ENCODE measurements at regions not wholly inside any gene's neighbourhood (a gene's known extent, or its start where the extent isn't known, plus 50 kb on each side); places are given as distances from the start of the nearest gene placed in this dataset.
"Not testable (repeated sequence)": the region's sequence is repeated elsewhere in the genome, so short reads cannot be mapped to it uniquely, and the experiment has no call there.

- no peak for DNase-seq (ENCODE audit: low read depth)
- H3K4me3 ChIP-seq (ENCODE audit: low read depth, low read length) = no peak overlapping the region
Observed at GRCh38 chr12:87384226-87384625, 645.0 kb downstream of the C12orf50 start.

GRCh38 chr12:87383680-87384079 is 645.5 kb downstream of the C12orf50 start:
- DNase-seq (ENCODE audit: low read depth) = peak; percentile 13
- H3K4me3 ChIP-seq (ENCODE audit: low read depth, low read length) = no peak overlapping the region

- no peak for DNase-seq (ENCODE audit: low read depth)
- no peak overlapping the region for H3K4me3 ChIP-seq (ENCODE audit: low read depth, low read length)
Observed at GRCh38 chr12:87382959-87383566, 646.1 kb downstream of the C12orf50 start.

- no peak overlapping the region for H3K4me3 ChIP-seq (ENCODE audit: low read depth, low read length)
- DNase-seq (ENCODE audit: low read depth) = no peak
Observed at GRCh38 chr12:87382436-87382835, 646.8 kb downstream of the C12orf50 start.

- H3K4me3 ChIP-seq (ENCODE audit: low read depth, low read length) = no peak overlapping the region
- no peak for DNase-seq (ENCODE audit: low read depth)
Observed at GRCh38 chr12:87381742-87382141, 647.5 kb downstream of the C12orf50 start.

- DNase-seq (ENCODE audit: low read depth) = no peak
Observed at GRCh38 chr12:87378526-87378925, 650.7 kb downstream of the C12orf50 start.

GRCh38 chr12:87376722-87377121 is 652.5 kb downstream of the C12orf50 start:
- DNase-seq (ENCODE audit: low read depth) = no peak

More at GRCh38 chr12:87378526-87378925, 650.7 kb downstream of the C12orf50 start:
- H3K4me3 ChIP-seq (ENCODE audit: low read depth, low read length) = no peak overlapping the region

GRCh38 chr12:87369161-87369560 is 660.0 kb downstream of the C12orf50 start:
- DNase-seq (ENCODE audit: low read depth) = no peak

More at GRCh38 chr12:87376722-87377121, 652.5 kb downstream of the C12orf50 start:
- H3K4me3 ChIP-seq (ENCODE audit: low read depth, low read length) = no peak overlapping the region

GRCh38 chr12:87368259-87368658 is 660.9 kb downstream of the C12orf50 start:
- DNase-seq (ENCODE audit: low read depth) = no peak

More at GRCh38 chr12:87369161-87369560, 660.0 kb downstream of the C12orf50 start:
- H3K4me3 ChIP-seq (ENCODE audit: low read depth, low read length) = no peak overlapping the region

GRCh38 chr12:87365423-87365822 is 663.8 kb downstream of the C12orf50 start:
- DNase-seq (ENCODE audit: low read depth) = no peak

More at GRCh38 chr12:87368259-87368658, 660.9 kb downstream of the C12orf50 start:
- H3K4me3 ChIP-seq (ENCODE audit: low read depth, low read length) = no peak overlapping the region

GRCh38 chr12:87363497-87364084 is 665.6 kb downstream of the C12orf50 start:
- no peak for DNase-seq (ENCODE audit: low read depth)
- H3K4me3 ChIP-seq (ENCODE audit: low read depth, low read length) = no peak overlapping the region

More at GRCh38 chr12:87365423-87365822, 663.8 kb downstream of the C12orf50 start:
- no peak overlapping the region for H3K4me3 ChIP-seq (ENCODE audit: low read depth, low read length)

- no peak for DNase-seq (ENCODE audit: low read depth)
- H3K4me3 ChIP-seq (ENCODE audit: low read depth, low read length) = no peak overlapping the region
Observed at GRCh38 chr12:87349681-87350080, 679.5 kb downstream of the C12orf50 start.

- no peak for DNase-seq (ENCODE audit: low read depth)
Observed at GRCh38 chr12:87348071-87348470, 681.1 kb downstream of the C12orf50 start.

GRCh38 chr12:87344699-87345098 is 684.5 kb downstream of the C12orf50 start:
- H3K4me3 ChIP-seq (ENCODE audit: low read depth, low read length) = no peak overlapping the region
- DNase-seq (ENCODE audit: low read depth) = no peak

More at GRCh38 chr12:87348071-87348470, 681.1 kb downstream of the C12orf50 start:
- no peak overlapping the region for H3K4me3 ChIP-seq (ENCODE audit: low read depth, low read length)

- DNase-seq (ENCODE audit: low read depth) = no peak
- no peak overlapping the region for H3K4me3 ChIP-seq (ENCODE audit: low read depth, low read length)
Observed at GRCh38 chr12:87338681-87339080, 690.5 kb downstream of the C12orf50 start.

- DNase-seq (ENCODE audit: low read depth) = no peak
Observed at GRCh38 chr12:87336814-87337336, 692.3 kb downstream of the C12orf50 start.

GRCh38 chr12:87332987-87333726 is 696.0 kb downstream of the C12orf50 start:
- H3K4me3 ChIP-seq (ENCODE audit: low read depth, low read length) = no peak overlapping the region
- no peak for DNase-seq (ENCODE audit: low read depth)

More at GRCh38 chr12:87336814-87337336, 692.3 kb downstream of the C12orf50 start:
- no peak overlapping the region for H3K4me3 ChIP-seq (ENCODE audit: low read depth, low read length)

- DNase-seq (ENCODE audit: low read depth); H3K4me3 ChIP-seq (ENCODE audit: low read depth, low read length): not testable (repeated sequence)
Observed at GRCh38 chr12:87330071-87330555, 699.1 kb downstream of the C12orf50 start.

GRCh38 chr12:87329076-87329863 is 699.9 kb downstream of the C12orf50 start:
- DNase-seq (ENCODE audit: low read depth) = no peak
- no peak overlapping the region for H3K4me3 ChIP-seq (ENCODE audit: low read depth, low read length)
